Activated T-helper 1 cell treated with anti-CD3 and anti-CD28 coated beads, Interleukin-12 subunit alpha, Interleukin-12 subunit beta, Interleukin-2, Interleukin-4 antibody, amounts not matched to agents 30 ng/mL and 10 ng/mL and 1 ng/mL, durations not matched to agents 14 hours and 24 hours and 36 hours (primary cell): ENCODE measurements at regions not wholly inside any gene's neighbourhood (a gene's known extent, or its start where the extent isn't known, plus 50 kb on each side); places are given as distances from the start of the nearest gene placed in this dataset.
A peak's percentile ranks its signal among the peaks of the same experiment; 100 is the strongest.
"Not testable (repeated sequence)": the region's sequence is repeated elsewhere in the genome, so short reads cannot be mapped to it uniquely, and the experiment has no call there.

ENCODE experiments used
- DNase-seq: peaks from one replicate; pipeline ENCODE4 v3.0.0; 2021; ENCODE audit warnings: low spot score
- H3K27ac Mint-ChIP-seq: one replicate; pipeline ENCODE4 v1.8.0; 2021; ENCODE audit warnings: mild to moderate bottlenecking, mixed read lengths
- H3K27me3 Mint-ChIP-seq: one replicate; pipeline ENCODE4 v1.8.0; 2022; ENCODE audit warnings: mild to moderate bottlenecking, moderate library complexity, mixed read lengths; ENCODE audit not compliant: insufficient read depth
- H3K36me3 Mint-ChIP-seq: one replicate; pipeline ENCODE4 v1.8.0; 2021; ENCODE audit warnings: low read depth, mixed read lengths
- H3K4me1 Mint-ChIP-seq: one replicate; pipeline ENCODE4 v1.8.0; 2021; ENCODE audit warnings: low read depth, mixed read lengths
- H3K4me3 Mint-ChIP-seq: one replicate; pipeline ENCODE4 v1.8.0; 2021; ENCODE audit warnings: mild to moderate bottlenecking, moderate library complexity, mixed read lengths
- H3K9me3 Mint-ChIP-seq: one replicate; pipeline ENCODE4 v1.8.0; 2021; ENCODE audit warnings: mixed read lengths
- intact Hi-C: fragments of 100-400 bp; cut with micrococcal nuclease; formaldehyde crosslinking; loops from one replicate; pipeline ENCODE4 v1.15.1; 2024

DNA sequence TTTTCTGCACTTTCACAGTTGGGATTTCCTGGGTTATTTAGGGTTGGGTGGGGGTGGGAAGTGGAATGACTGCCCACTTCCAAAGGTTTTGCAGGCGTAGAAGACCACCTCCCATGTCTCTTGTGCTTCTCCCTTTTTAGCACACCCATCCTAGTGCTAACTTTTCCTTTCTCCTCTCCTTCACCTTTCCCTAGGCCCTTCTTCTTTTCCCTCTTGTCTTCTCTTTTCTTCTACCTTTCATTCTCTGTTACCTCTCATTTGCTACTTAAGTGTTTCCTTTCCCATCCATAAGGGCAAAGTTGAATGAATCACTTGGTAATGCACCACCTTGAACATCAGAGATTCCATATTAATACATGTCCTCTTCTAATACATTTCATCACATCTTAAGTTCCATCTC, 105.0 kb upstream of the ZNF184 start:
- intact Hi-C loops, result no loop called here
- Mint-ChIP-seq H3K27me3 (peaks cover 5% of the 10 kb centered on the region), H3K27ac (no peak overlapping the region), H3K9me3 (no peaks in the 10 kb centered on the region), H3K4me1 (no peaks in the 10 kb centered on the region), H3K4me3 (no peak overlapping the region), H3K36me3 (no peaks in the 10 kb centered on the region)
- no peak for DNase-seq

DNA sequence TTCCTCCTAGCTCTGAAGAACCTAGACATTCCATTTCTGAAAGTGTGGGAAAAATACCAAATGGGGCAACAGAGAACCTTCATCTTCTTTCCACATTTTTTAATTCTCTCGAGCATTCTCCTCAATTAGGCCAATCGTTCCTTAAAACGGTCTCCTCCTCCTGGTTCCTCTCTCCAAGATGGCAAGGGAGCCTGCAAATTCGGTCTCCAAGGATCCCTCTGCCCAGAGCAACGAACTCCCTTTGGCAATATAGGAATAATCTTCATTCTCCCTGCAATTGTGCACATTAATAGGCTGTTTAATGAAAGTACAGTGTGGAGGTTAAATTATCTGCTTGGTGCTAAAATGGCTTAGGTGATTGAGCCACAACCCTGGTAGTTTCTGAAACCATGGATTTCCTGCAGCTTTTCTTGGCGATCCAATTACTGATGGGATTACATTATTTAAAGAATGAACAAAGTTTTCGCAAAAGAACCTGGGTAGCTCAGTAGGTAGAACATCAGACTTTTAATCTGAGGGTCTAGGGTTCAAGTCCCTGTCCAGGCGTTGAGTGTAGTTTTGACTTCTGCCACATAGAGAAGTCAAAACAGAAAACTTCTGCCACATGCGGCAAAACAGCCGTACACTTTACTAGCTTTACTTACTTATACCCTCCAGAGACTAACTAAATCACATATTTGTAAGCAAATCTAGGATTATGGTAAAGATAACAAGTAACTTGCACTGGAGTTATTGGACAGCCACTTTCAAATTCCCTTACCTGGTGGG, 102.9 kb upstream of the ZNF184 start:
- no peak overlapping the region for H3K4me3 Mint-ChIP-seq
- H3K36me3 Mint-ChIP-seq, result no peaks in the 10 kb centered on the region
- H3K27me3 Mint-ChIP-seq, result peaks cover 9% of the 10 kb centered on the region
- H3K27ac Mint-ChIP-seq, result no peak overlapping the region
- intact Hi-C loops, result no loop called here
- no peaks in the 10 kb centered on the region for H3K4me1 Mint-ChIP-seq
- no peak for DNase-seq
- no peaks in the 10 kb centered on the region for H3K9me3 Mint-ChIP-seq

DNA sequence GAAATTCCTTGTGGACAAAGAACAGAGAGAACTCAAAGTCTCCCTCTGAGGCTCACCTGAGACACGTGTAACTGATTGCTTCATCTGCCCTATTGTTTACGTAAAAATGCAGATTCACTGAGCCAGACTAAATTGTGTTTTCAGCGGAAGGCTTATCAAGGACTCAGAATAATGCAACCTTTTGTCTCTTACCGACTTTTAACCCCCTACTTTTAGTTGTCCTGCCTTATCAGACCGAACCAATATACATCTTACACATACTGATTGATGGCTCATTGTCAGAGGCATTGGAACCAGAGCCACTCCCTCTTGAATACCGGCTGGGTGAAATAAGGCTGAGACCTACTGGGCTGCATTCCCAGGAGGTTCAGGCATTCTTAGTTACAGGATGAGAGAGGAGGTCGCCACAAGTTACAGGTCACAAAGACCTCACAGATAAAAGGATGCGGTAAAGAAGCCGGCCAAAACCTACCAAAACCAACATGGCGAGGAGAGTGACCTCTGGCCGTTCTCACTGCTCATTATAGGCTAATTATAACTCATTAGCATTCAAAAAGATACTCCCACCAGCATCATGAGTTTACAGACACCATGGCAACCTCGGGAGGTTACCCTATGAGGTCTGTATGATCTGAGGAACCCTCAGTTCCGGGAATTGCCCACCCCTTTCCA, 95.5 kb upstream of the ZNF184 start:
- H3K27me3 Mint-ChIP-seq, result peaks cover 45% of the 10 kb centered on the region
- H3K36me3 Mint-ChIP-seq, result peaks cover 2% of the 10 kb centered on the region
- no peak overlapping the region for H3K4me3 Mint-ChIP-seq
- DNase-seq, result no peak
- no peak overlapping the region for H3K27ac Mint-ChIP-seq
- peaks cover 6% of the 10 kb centered on the region for H3K9me3 Mint-ChIP-seq
- intact Hi-C loops, result no loop called here
- peaks cover 12% of the 10 kb centered on the region for H3K4me1 Mint-ChIP-seq

DNA sequence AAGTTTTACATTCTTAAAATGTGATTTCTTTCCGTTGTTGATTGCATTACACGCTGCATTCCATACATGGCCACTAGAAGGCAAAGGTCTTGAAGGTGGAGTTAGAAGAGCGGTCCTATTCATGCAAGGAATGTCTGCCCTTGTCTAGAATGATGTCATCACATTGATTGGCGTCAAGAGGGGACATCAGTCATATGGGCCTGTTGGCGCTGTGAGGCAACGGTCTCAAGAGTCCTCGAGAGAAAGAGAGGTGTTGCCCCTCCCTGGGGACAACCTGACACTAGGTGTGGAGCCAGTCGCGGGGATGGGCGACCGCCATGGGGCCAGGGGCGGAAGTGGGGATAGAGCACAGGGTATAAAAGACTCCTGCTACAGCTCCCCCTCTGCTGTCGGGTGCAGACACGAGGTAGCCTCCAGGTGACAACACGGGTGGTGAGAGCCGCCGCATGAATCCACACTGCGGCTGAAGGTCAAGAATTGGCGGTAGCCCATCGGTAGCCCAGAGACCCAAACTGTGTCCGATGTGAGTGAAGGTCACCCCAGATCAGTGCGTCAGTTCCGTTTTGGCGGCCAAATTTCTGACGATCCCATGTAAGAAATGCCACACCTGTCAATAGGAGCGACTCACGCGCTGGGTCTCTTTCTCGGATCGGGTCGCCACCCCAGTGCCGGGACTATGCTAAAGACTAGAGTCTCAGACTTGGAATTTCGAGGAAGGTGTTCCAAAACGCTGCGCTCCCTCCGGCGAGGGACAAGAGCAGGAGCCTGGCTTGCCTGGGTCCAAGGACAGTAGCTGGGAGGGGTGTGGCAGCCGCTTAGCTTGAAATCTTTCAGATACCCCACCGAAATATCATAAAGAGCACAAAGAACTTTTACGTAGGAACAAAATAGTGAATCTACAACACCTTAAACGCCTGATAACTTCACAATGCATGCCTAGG, 93.2 kb upstream of the ZNF184 start:
- intact Hi-C loops, result no loop called here
- no peak for DNase-seq
- peaks cover 12% of the 10 kb centered on the region for H3K4me1 Mint-ChIP-seq
- peaks cover 49% of the 10 kb centered on the region for H3K27me3 Mint-ChIP-seq
- H3K4me3 Mint-ChIP-seq, result no peak overlapping the region
- no peak overlapping the region for H3K27ac Mint-ChIP-seq
- H3K36me3 Mint-ChIP-seq, result peaks cover 2% of the 10 kb centered on the region
- peaks cover 6% of the 10 kb centered on the region for H3K9me3 Mint-ChIP-seq

DNA sequence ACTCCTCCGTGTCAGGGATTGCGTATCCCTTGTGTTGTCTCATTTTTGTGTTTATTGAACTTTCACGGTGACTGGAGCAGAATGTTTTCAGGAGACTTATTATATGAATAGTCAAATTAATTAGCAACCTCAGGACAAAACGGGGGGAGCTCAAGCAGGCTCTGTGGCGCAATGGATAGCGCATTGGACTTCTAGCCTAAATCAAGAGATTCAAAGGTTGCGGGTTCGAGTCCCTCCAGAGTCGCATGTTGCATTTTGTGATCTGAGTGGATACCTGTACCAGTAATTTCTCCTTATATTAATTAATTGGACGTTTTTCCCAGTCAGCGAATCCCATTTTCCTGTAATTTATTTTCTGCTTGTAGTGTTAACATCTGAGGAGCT, 89.1 kb upstream of the ZNF184 start:
- peaks cover 17% of the 10 kb centered on the region for H3K4me1 Mint-ChIP-seq
- no peak for DNase-seq
- peaks cover 63% of the 10 kb centered on the region for H3K27me3 Mint-ChIP-seq
- peaks cover 3% of the 10 kb centered on the region for H3K36me3 Mint-ChIP-seq
- H3K4me3 Mint-ChIP-seq, result no peak overlapping the region
- intact Hi-C loops, result no loop called here
- no peak overlapping the region for H3K27ac Mint-ChIP-seq
- peaks cover 11% of the 10 kb centered on the region for H3K9me3 Mint-ChIP-seq

DNA sequence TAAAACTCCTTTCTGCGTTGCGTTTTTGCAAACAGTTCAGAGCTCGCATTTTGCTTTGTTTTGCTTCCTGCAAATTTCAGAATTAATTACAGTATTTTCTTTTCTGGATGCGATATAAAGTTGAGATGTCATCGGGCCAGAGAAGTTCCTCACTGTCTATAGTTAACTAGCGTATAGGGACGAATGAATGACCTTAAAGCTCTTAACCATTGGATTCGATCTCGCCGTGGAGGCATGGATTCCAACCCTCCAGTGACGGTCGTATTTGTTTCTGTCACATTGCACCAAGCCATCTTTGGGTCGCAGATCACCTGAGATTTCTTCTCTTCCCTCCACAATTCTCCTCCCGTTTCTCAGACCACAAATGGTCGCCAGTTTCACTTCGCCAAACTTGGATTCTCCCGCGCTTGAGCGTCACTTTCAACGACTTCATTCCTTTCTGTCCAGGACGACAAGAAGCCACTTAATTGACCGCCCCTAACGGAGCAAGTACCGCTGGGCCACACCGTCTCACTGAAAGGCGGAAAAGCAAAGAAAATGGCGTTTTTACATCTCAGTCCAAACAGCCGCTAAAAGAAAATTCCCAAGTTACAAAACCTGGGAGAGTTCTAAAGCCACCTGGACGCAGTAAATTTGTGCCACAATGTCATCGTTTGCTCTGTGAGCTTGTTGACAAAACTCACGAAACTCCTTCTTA, 85.3 kb upstream of the ZNF184 start:
- intact Hi-C loops, result loop anchor here (2.0 to 10.0 kb wide), 5 partner anchors 13 to 1257 kb away; no protein-coding TSS in a partner anchor
- Mint-ChIP-seq H3K4me1 (peaks cover 9% of the 10 kb centered on the region), H3K4me3 (no peak overlapping the region), H3K9me3 (peaks cover 8% of the 10 kb centered on the region), H3K36me3 (peaks cover 1% of the 10 kb centered on the region), H3K27ac (no peak overlapping the region), H3K27me3 (peaks cover 62% of the 10 kb centered on the region)
- no peak for DNase-seq

DNA sequence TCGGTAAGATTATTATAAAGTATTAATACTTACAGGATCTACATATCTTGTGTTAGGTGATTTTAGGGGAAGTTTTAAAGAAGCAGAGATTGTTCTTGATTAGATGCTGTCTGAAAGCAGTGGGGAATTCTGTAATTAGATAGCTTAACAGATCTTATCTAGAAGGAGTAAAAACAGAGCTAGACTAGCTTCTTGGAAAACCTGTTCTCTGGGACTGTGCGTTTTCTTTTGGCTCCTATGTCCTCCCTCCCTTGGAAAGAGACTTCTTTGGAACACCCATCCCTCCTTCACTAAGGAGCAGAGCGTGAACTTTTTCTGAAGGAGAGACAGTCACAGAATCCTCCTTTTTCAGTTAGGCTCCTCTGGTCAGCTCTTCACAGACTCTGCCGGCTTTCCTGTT, 83.5 kb upstream of the ZNF184 start:
- no peak for DNase-seq
- Mint-ChIP-seq H3K27me3 (peaks cover 69% of the 10 kb centered on the region), H3K4me3 (no peak overlapping the region), H3K4me1 (peaks cover 17% of the 10 kb centered on the region), H3K27ac (no peak overlapping the region), H3K36me3 (peaks cover 1% of the 10 kb centered on the region), H3K9me3 (peaks cover 8% of the 10 kb centered on the region)
- intact Hi-C loops, result loop anchor here (5.0 to 10.0 kb wide), 4 partner anchors 51 to 1258 kb away; no protein-coding TSS in a partner anchor

DNA sequence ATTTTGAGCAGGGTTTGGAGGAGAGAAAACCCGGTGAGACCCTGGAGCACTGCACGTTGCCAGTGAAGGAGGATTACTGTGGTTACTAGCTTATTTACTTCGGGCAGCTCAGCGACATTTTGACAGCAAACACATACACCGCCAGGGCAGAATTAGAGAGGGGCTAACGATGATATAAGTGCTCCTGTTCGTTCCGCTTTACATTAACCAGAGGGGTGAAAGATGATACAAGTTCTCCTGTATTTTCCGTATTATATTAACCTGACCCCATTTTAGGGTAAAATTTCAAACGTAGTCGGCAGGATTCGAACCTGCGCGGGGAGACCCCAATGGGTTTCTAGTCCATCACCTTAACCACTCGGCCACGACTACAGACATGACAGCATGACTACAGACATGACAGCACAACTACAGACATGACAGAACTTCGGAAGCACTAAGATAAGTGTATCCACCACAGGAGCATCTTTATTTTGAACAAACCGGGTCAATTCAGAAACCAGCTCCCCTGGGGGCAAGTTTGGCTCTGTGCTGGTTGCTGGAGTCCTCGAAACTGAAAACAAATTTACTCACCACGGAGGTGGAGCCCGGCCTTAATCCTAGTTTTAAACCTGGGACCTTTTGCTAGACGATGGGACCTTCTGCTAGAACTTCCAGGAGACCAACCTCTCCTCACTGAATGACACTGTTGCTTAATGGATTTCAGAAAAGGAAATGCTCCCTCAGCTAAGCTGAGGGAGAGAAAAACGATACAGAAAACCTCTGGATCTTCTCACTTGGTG, 80.4 kb upstream of the ZNF184 start:
- Mint-ChIP-seq H3K36me3 (no peaks in the 10 kb centered on the region), H3K4me1 (peaks cover 16% of the 10 kb centered on the region), H3K9me3 (peaks cover 3% of the 10 kb centered on the region), H3K27me3 (peaks cover 68% of the 10 kb centered on the region), H3K4me3 (peak overlapping the region; percentile 60), H3K27ac (peak overlapping the region; percentile 67)
- intact Hi-C loops, result loop anchor here (2.0 to 10.0 kb wide), 2 partner anchors 39 to 1261 kb away; no protein-coding TSS in a partner anchor
- no peak for DNase-seq

DNA sequence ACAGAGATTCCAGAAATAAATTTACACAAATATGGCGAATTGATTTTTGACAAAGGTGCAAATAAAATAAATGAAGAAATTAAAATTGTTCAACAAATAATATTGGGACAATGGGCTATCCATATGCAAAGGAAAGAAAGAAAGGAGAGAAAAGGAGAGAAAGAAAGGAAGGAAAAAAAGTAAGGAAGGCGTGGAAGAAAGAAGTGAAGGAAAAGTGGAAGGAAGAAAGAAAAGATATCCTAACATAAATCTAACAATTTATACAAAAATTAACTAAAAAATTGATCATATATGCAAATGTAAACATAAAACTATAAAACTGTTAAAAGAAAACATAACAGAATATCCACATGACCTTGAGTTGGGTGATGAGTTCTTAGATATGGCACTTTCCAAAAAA, 78.7 kb upstream of the ZNF184 start:
- intact Hi-C loops, result loop anchor here (2.0 to 10.0 kb wide), 2 partner anchors 41 to 1263 kb away; no protein-coding TSS in a partner anchor
- no peak overlapping the region for H3K4me3 Mint-ChIP-seq

DNA sequence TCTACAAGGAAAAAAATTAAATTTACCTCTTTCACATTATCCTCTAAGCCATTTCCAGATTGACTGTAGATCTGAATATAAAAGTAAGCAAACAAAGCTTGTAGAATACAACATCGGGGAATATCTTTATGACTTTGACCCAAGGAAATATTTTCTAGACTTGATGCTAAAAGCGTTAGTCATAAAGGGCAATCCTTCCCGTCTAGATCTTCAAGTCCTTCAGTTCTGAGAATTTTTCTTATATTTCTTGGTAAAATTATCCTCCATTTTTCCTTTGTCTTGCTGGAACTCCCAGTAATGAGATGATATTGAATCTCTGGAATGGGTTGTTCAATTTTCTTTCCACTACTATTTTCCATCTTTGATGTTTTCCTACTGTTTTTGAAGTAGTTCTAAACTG, 77.8 kb upstream of the ZNF184 start:
- H3K27ac Mint-ChIP-seq, result no peak overlapping the region
- peaks cover 26% of the 10 kb centered on the region for H3K4me1 Mint-ChIP-seq
- no peaks in the 10 kb centered on the region for H3K36me3 Mint-ChIP-seq
- H3K27me3 Mint-ChIP-seq, result peaks cover 68% of the 10 kb centered on the region
- H3K9me3 Mint-ChIP-seq, result peaks cover 15% of the 10 kb centered on the region
- no peak for DNase-seq
- intact Hi-C loops, result loop anchor here (10.0 kb wide), 1 partner anchor 1264 kb away; no protein-coding TSS in a partner anchor
- no peak overlapping the region for H3K4me3 Mint-ChIP-seq

More for the DNA sequence above, 78.7 kb upstream of the ZNF184 start:
- no peak overlapping the region for H3K27ac Mint-ChIP-seq
- peaks cover 26% of the 10 kb centered on the region for H3K4me1 Mint-ChIP-seq
- H3K9me3 Mint-ChIP-seq, result peaks cover 11% of the 10 kb centered on the region
- H3K27me3 Mint-ChIP-seq, result peaks cover 68% of the 10 kb centered on the region
- no peaks in the 10 kb centered on the region for H3K36me3 Mint-ChIP-seq
- DNase-seq, result no peak

DNA sequence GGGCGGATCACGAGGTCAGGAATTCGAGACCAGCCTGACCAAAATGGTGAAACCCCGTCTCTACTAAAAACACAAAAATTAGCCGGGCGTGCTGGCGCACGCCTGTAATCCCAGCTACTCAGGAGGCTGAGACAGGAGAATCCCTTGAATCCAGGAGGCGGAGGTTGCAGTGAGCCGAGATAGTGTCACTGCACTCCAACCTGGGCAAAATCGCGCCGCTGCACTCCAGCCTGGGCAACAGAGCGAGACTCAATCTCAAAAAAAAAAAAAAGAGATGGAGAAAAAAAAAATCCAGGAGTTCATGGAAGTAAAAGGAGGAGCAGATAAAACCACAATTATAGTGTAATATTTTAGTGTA, 76.3 kb upstream of the ZNF184 start:
- H3K36me3 Mint-ChIP-seq, DNase-seq, H3K27ac Mint-ChIP-seq, H3K4me3 Mint-ChIP-seq, intact Hi-C loops: not testable (repeated sequence)
- peaks cover 38% of the 10 kb centered on the region for H3K4me1 Mint-ChIP-seq
- H3K27me3 Mint-ChIP-seq, result peaks cover 80% of the 10 kb centered on the region
- peaks cover 21% of the 10 kb centered on the region for H3K9me3 Mint-ChIP-seq
